ENCODE measurements at regions not wholly inside any gene's neighbourhood (a gene's known extent, or its start where the extent isn't known, plus 50 kb on each side); places are given as distances from the start of the nearest gene placed in this dataset.
"Not testable (repeated sequence)": the region's sequence is repeated elsewhere in the genome, so short reads cannot be mapped to it uniquely, and the experiment has no call there.

DNA sequence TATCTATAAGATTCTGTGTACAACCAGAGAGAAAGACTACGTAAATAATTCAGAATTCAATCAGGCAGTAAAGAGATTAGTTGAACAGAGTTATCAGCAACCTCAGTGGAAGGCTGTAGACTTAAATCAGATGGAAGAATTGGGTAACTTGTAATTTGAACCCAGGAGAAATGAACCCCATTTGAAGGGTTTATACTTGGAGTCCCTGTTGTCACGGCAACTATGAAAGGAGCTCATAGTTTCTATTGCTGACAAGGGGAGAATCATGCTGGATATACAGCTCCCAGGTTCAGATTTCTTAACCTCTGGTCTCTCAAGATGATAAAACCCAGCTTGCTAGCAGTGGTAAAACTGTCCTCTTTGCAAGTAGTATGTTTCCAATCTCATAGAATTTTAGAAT is 54.4 kb upstream of the BMP4 start:
- Mint-ChIP-seq H3K4me1 (no peaks in the 10 kb centered on the region), H3K27ac (no peak overlapping the region), H3K9me3 (no peaks in the 10 kb centered on the region), H3K36me3 (ENCODE audit: low read depth) (no peaks in the 10 kb centered on the region), H3K27me3 (no peaks in the 10 kb centered on the region), H3K4me3 (no peak overlapping the region)
- no peak for DNase-seq
- intact Hi-C loops (cut with micrococcal nuclease): no loop called here

DNA sequence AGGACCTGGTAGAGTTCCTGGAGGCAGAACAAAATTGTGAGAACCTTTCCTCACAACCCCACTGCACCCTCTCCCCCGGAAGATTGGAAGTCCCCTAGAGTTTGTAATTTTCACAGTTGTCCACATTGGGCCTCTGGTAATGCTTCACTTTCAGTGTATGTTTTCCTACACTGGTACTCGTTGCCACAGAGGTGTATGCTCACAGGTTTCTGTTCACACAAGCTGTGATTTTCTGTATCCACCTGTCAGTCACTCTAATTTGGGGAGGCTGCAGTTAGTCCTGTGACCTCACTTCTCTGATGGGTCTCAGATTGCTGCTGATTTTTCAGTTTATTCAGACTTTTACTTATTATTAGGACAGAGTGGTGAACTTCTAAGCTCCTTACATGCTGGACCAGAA is 66.4 kb upstream of the BMP4 start:
- H3K4me1 Mint-ChIP-seq: no peaks in the 10 kb centered on the region
- no peak for DNase-seq
- intact Hi-C loops (cut with micrococcal nuclease): no loop called here
- no peaks in the 10 kb centered on the region for H3K9me3 Mint-ChIP-seq
- no peaks in the 10 kb centered on the region for H3K27me3 Mint-ChIP-seq
- no peak overlapping the region for H3K4me3 Mint-ChIP-seq
- H3K27ac Mint-ChIP-seq: no peak overlapping the region
- H3K36me3 Mint-ChIP-seq (ENCODE audit: low read depth): no peaks in the 10 kb centered on the region

DNA sequence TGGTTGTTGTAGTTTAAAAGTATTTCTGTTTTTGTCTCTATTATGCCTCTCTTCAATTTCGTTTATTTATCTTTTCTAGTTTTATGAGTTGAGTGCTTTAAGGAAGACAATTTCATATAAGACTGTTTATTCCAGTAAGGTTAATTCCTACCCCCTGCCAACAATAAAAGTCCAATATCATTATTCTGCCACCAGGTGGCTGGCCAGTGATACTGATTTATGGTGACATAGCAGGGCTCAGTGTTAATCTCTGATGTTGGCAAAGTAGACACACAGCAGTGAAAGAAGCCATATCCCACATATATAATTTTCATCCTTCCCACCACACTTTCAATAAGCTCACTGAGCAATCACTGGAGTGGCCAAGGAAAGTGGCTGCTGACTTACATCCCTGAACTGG is 69.0 kb upstream of the BMP4 start:
- Mint-ChIP-seq H3K27me3 (no peaks in the 10 kb centered on the region), H3K4me1 (no peaks in the 10 kb centered on the region), H3K27ac (no peak overlapping the region), H3K4me3 (no peak overlapping the region), H3K9me3 (no peaks in the 10 kb centered on the region), H3K36me3 (ENCODE audit: low read depth) (no peaks in the 10 kb centered on the region)
- no peak for DNase-seq
- intact Hi-C loops (cut with micrococcal nuclease): no loop called here

DNA sequence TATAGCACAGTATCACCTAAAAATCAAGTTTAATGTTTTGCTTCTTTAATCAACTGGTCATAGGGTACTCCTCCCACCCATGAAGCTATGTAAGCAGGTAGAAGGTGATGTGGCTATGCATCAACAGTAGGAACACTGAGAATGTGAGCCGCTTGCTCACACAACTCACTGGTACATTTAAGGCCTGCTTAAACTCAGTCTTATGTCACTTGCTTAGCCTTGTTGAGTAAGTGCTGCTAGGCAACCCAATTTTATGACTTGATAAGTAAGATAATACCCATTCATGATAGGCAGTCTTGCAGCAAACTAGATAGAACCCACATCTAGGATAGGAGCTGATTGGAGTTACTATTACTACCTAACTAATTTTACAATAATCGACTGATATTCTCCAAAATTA is 70.0 kb upstream of the BMP4 start:
- Mint-ChIP-seq H3K4me1 (no peaks in the 10 kb centered on the region), H3K27me3 (no peaks in the 10 kb centered on the region), H3K9me3 (no peaks in the 10 kb centered on the region), H3K4me3 (no peak overlapping the region), H3K36me3 (ENCODE audit: low read depth) (no peaks in the 10 kb centered on the region), H3K27ac (no peak overlapping the region)
- intact Hi-C loops (cut with micrococcal nuclease): no loop called here
- DNase-seq: no peak

DNA sequence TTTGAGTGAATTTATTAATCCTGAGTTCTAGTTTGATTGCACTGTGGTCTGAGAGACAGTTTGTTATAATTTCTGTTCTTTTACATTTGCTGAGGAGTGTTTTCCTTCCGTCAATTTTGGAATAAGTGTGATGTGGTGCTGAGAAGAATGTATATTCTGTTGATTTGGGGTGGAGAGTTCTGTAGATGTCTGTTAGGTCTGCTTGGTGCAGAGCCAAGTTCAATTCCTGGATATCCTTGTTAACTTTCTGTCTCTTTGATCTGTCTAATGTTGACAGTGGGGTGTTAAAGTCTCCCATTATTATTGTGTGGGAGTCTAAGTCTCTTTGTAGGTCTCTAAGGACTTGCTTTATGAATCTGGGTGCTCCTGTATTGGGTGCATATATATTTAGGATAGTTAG is 74.4 kb upstream of the BMP4 start:
- DNase-seq; H3K4me3 Mint-ChIP-seq; H3K9me3 Mint-ChIP-seq; H3K27ac Mint-ChIP-seq; H3K4me1 Mint-ChIP-seq; H3K36me3 Mint-ChIP-seq (ENCODE audit: low read depth); intact Hi-C loops (cut with micrococcal nuclease); H3K27me3 Mint-ChIP-seq: not testable (repeated sequence)

DNA sequence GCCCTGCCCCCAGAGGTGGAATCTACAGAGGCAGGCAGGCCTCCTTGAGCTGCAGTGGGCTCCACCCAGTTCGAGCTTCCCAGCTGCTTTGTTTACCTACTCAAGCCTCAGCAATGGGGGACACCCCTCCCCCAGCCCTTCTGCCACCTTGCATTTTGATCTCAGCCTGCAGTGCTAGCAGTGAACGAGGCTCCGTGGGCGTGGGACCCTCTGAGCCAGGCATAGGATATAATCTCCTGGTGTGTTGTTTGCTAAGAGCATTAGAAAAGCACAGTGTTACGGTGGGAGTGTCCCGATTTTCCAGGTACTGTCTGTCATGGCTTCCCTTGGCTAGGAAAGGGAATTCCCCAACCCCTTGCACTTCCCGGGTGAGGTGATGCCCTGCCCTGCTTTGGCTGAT is 76.7 kb upstream of the BMP4 start:
- H3K4me3 Mint-ChIP-seq; intact Hi-C loops (cut with micrococcal nuclease); H3K36me3 Mint-ChIP-seq (ENCODE audit: low read depth); H3K4me1 Mint-ChIP-seq; DNase-seq; H3K27me3 Mint-ChIP-seq; H3K27ac Mint-ChIP-seq; H3K9me3 Mint-ChIP-seq: not testable (repeated sequence)

DNA sequence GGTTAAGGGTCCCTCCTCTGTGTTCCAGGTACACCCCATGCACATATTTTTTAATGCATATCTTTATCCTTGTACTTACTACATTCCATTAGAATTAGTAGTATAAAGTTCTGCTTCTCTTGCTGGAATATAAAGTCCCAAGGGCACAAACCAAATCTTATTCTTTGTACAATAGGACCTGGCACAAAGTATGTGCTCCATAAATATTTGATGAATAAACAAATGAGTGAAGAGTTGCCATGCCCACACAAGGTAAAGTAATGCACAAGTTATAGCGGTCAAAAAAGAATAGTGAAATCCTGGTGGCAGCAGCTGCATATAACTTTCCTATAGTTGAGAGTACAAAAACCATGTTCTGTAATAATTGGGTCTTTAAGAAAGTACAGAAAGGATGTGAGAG is 82.1 kb upstream of the BMP4 start:
- DNase-seq: no peak
- Mint-ChIP-seq H3K27ac (no peak overlapping the region), H3K9me3 (peaks cover 3% of the 10 kb centered on the region)

DNA sequence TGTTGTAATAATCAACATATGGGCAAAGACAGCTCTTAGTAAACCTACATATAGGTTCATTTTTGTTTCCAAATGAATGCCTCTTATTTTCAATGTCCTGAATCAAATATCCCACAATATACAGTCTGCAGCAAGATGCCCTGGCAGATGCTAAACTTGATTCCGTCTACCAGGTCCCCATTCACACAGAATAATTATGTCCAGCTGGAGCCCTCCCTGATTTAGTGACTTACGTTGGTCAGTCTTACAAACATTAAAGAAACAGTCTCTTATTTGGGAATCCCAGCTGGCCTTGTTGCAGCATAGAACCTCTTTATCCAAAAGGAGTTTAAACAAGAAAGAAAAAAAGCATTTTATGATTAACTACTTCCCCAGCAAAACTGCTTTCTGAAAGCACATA is 82.7 kb upstream of the BMP4 start:
- Mint-ChIP-seq H3K4me3 (no peak overlapping the region), H3K36me3 (ENCODE audit: low read depth) (no peaks in the 10 kb centered on the region), H3K27ac (no peak overlapping the region), H3K4me1 (no peaks in the 10 kb centered on the region), H3K9me3 (peaks cover 3% of the 10 kb centered on the region), H3K27me3 (no peaks in the 10 kb centered on the region)
- DNase-seq: no peak
- intact Hi-C loops (cut with micrococcal nuclease): no loop called here

More for the DNA sequence above, 82.1 kb upstream of the BMP4 start:
- no peaks in the 10 kb centered on the region for H3K4me1 Mint-ChIP-seq
- H3K36me3 Mint-ChIP-seq (ENCODE audit: low read depth): no peaks in the 10 kb centered on the region
- no peak overlapping the region for H3K4me3 Mint-ChIP-seq
- intact Hi-C loops (cut with micrococcal nuclease): no loop called here
- H3K27me3 Mint-ChIP-seq: no peaks in the 10 kb centered on the region

DNA sequence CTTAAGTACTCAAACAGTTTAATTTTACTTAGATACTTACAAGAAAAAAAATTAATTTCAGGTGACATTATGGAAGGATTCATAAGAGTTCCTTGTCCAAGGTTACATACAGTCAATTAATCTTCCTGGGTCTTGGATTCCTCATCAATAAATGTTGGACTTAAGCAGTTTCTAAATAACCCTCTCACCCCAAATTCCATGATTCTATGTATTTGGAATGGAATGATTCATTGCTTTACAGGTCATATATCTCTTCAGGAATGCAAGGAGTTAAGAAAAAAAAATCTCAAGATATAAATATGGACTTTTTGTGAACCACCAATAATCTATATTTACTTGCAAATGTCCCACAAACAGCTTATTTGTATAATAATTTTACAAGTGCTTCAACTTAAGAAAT is 84.2 kb upstream of the BMP4 start:
- intact Hi-C loops (cut with micrococcal nuclease): no loop called here
- no peak overlapping the region for H3K4me3 Mint-ChIP-seq
- H3K27ac Mint-ChIP-seq: no peak overlapping the region
- no peaks in the 10 kb centered on the region for H3K36me3 Mint-ChIP-seq (ENCODE audit: low read depth)
- no peaks in the 10 kb centered on the region for H3K27me3 Mint-ChIP-seq
- no peaks in the 10 kb centered on the region for H3K9me3 Mint-ChIP-seq
- no peak for DNase-seq
- H3K4me1 Mint-ChIP-seq: no peaks in the 10 kb centered on the region

DNA sequence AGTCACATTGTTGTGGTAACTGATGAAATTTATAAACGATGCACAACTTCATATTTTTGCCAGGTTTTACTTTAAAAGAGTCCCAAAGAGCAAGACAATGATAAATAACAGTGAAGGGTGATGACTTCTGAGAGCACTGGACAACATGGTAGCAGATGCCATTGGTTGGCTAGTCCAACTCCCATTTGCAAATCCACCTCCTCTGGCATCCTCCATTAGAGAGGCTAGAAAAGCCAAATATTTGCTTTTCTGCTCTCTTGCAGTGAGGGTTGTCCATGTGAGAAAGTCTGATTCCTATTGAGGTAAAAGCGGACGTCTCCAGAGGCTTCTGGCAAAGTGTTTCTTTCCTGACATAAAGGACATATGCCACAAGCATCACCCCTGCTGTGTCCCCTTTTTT is 89.6 kb upstream of the BMP4 start:
- Mint-ChIP-seq H3K27ac (no peak overlapping the region), H3K9me3 (no peaks in the 10 kb centered on the region), H3K27me3 (no peaks in the 10 kb centered on the region), H3K36me3 (ENCODE audit: low read depth) (no peaks in the 10 kb centered on the region), H3K4me1 (no peaks in the 10 kb centered on the region), H3K4me3 (no peak overlapping the region)
- DNase-seq: no peak
- intact Hi-C loops (cut with micrococcal nuclease): no loop called here

DNA sequence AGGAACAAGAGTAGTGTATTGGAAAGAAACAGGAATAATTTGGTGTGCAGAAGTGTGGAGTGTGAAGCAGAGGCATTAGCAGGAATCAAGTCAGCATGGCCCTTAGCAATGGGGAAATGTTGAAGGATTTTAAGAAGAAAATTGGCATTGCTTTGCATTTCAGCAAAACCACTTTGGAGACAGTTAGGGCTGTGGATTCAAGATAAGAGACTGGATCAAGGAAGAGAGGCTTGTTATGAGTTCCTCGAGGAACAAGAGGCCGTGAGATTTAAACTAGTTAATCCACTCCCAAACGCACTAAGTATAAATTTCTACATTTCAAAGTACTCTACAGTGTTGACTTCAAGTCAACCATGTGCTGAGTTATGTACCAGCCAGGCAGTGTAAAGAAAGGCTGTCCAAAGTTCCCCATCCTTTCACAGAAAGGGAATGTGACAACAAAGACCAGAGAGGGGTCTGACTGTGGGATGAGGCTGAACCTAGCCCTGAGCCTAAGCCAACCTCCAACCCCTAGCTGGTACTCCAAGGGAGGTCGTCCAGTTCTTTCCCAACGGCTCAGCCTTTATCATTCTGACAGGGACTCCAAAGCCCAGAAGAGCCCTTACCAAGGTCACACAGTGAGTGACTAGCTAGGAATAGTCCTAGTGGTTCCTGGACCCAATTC is 91.2 kb upstream of the BMP4 start:
- H3K27ac Mint-ChIP-seq: no peak overlapping the region
- intact Hi-C loops (cut with micrococcal nuclease): no loop called here
- DNase-seq: no peak
- no peaks in the 10 kb centered on the region for H3K36me3 Mint-ChIP-seq (ENCODE audit: low read depth)
- no peak overlapping the region for H3K4me3 Mint-ChIP-seq
- H3K4me1 Mint-ChIP-seq: no peaks in the 10 kb centered on the region
- no peaks in the 10 kb centered on the region for H3K27me3 Mint-ChIP-seq
- no peaks in the 10 kb centered on the region for H3K9me3 Mint-ChIP-seq

DNA sequence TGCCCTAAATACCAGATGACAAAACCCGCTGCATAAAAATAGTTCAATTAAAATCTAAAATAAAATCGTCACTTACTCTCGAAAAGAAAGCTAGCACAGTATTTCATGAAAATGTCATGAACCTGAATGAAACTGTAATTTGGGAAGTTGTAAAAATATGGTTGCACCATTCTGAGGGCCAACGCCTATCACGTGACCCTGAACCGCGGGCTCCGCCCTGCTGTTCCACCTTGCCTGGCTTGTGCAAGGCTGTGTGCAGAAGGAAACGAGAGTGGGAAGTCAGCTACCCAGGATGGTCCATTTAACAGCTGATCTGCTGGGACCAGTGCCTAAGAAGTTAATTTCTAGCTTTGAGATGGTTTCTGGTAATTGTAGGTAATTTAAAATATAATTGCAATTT is 91.7 kb upstream of the BMP4 start:
- intact Hi-C loops (cut with micrococcal nuclease): no loop called here
- no peak for DNase-seq
- H3K27ac Mint-ChIP-seq: no peak overlapping the region
- H3K4me3 Mint-ChIP-seq: no peak overlapping the region
- H3K4me1 Mint-ChIP-seq: no peaks in the 10 kb centered on the region
- no peaks in the 10 kb centered on the region for H3K27me3 Mint-ChIP-seq
- no peaks in the 10 kb centered on the region for H3K36me3 Mint-ChIP-seq (ENCODE audit: low read depth)
- no peaks in the 10 kb centered on the region for H3K9me3 Mint-ChIP-seq

DNA sequence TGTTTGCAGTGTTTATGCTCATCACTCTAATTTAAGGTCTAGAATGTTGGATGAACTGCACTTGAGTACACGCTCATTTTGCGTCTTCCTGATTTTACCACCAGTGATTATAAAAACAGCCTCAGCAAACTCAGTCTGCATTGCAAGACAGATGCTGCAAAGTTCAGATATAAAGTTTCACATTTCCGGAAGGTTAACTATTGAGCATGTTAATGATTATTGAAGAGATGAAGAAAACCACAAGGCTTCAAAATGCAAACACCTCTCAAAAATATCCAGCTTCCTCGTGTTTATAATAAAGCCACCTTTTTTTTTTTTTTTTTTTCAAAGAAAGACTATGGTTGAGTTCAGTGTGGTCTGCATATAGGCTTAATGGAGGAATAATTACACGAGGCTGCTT is 92.1 kb upstream of the BMP4 start:
- Mint-ChIP-seq H3K36me3 (ENCODE audit: low read depth) (no peaks in the 10 kb centered on the region), H3K27ac (no peak overlapping the region), H3K4me1 (no peaks in the 10 kb centered on the region), H3K27me3 (no peaks in the 10 kb centered on the region), H3K4me3 (no peak overlapping the region), H3K9me3 (no peaks in the 10 kb centered on the region)
- DNase-seq: no peak
- intact Hi-C loops (cut with micrococcal nuclease): no loop called here

DNA sequence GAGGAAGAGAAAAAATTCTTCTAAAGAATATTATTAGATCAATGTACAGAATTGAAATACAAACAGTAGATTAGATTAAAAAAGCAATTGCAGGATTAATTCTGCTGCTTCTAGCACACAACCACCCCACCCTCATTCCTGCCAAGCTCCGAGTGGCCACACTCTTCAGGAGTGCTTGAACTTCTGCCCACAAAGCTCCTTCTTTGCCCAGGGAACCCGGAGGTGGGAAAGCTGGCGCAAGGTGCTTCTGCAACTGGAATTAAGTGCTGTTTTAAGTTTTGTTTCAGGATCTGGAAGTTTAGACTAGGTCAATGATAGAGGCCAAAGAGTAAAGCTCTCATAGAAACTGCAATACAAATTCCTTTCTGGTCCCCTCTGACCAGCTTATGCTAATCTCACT is 94.1 kb upstream of the BMP4 start:
- H3K27me3 Mint-ChIP-seq: no peaks in the 10 kb centered on the region

DNA sequence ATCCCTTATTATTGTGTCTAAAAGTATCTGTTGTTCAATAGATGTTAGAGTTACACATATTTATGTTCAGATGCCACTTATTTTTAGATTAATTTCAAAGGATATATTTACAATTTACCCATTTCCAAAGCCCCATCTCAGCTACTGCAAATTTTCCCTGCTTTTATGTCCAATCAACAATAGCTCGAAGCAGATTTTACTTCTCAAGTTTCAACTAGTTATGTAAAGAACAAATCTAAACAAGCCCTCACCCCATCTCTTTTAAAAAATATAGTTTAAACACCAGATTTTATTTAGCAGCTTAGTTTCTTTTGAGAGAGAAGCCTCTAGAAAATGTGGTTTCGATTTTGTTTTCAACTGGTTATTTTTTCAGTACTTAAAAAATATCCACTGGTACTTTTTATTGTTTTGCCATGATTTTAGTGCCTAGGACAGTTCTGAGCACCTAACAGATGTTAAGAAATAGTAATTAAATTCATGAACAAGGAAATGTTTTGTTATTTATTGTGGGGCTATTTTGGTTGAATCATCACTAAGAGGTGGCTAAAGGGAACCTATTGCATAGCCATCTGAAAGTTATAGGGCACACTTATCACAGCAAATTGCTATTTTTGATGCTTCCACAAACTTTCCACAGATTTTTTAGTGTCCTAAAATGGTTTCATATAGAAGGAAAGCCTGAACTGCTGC is 96.2 kb upstream of the BMP4 start:
- Mint-ChIP-seq H3K9me3 (no peaks in the 10 kb centered on the region), H3K27ac (no peak overlapping the region), H3K4me3 (no peak overlapping the region), H3K36me3 (ENCODE audit: low read depth) (no peaks in the 10 kb centered on the region), H3K27me3 (no peaks in the 10 kb centered on the region), H3K4me1 (no peaks in the 10 kb centered on the region)
- no peak for DNase-seq
- intact Hi-C loops (cut with micrococcal nuclease): no loop called here

More for the DNA sequence above, 94.1 kb upstream of the BMP4 start:
- no peak for DNase-seq
- intact Hi-C loops (cut with micrococcal nuclease): no loop called here
- Mint-ChIP-seq H3K36me3 (ENCODE audit: low read depth) (no peaks in the 10 kb centered on the region), H3K27ac (no peak overlapping the region), H3K4me3 (no peak overlapping the region), H3K4me1 (no peaks in the 10 kb centered on the region), H3K9me3 (no peaks in the 10 kb centered on the region)
